ENCODE measurements at regions not wholly inside any gene's neighbourhood (a gene's known extent, or its start where the extent isn't known, plus 50 kb on each side); places are given as distances from the start of the nearest gene placed in this dataset.

- no peak for DNase-seq
Observed at GRCh38 chr3:72427624-72428023, 420.6 kb downstream of the SHQ1 start.

- DNase-seq: no peak
Observed at GRCh38 chr3:72426618-72427397, 421.4 kb downstream of the SHQ1 start.

GRCh38 chr3:72423643-72424042 is 424.6 kb downstream of the SHQ1 start:
- no peak for DNase-seq

GRCh38 chr3:72421786-72422185 is 426.5 kb downstream of the SHQ1 start:
- no peak for DNase-seq

GRCh38 chr3:72421126-72421525 is 427.1 kb downstream of the SHQ1 start:
- no peak for DNase-seq

GRCh38 chr3:72418856-72419255 is 429.4 kb downstream of the SHQ1 start:
- no peak for DNase-seq

- DNase-seq: no peak
Observed at GRCh38 chr3:72418244-72418643, 430.0 kb downstream of the SHQ1 start.

- DNase-seq: no peak
Observed at GRCh38 chr3:72414481-72415016, 433.7 kb downstream of the SHQ1 start.

GRCh38 chr3:72413228-72413627 is 435.0 kb downstream of the SHQ1 start:
- no peak for DNase-seq

- DNase-seq: no peak
Observed at GRCh38 chr3:72412340-72412956, 435.8 kb downstream of the SHQ1 start.

GRCh38 chr3:72411843-72412242 is 436.4 kb downstream of the SHQ1 start:
- no peak for DNase-seq

GRCh38 chr3:72411126-72411525 is 437.1 kb downstream of the SHQ1 start:
- no peak for DNase-seq

GRCh38 chr3:72408983-72409779 is 439.1 kb downstream of the SHQ1 start:
- no peak for DNase-seq

- DNase-seq: peak; percentile 1
Observed at GRCh38 chr3:72407766-72408165, 440.5 kb downstream of the SHQ1 start.

GRCh38 chr3:72405943-72406566 is 442.2 kb downstream of the SHQ1 start:
- no peak for DNase-seq

GRCh38 chr3:72401005-72401545 is 447.2 kb downstream of the SHQ1 start:
- no peak for DNase-seq

GRCh38 chr3:72398781-72399180 is 449.5 kb downstream of the SHQ1 start:
- no peak for DNase-seq

- no peak for DNase-seq
Observed at GRCh38 chr3:72397586-72397985, 450.7 kb downstream of the SHQ1 start.

- no peak for DNase-seq
Observed at GRCh38 chr3:72396899-72397298, 451.3 kb downstream of the SHQ1 start.

GRCh38 chr3:72395776-72396311 is 452.4 kb downstream of the SHQ1 start:
- DNase-seq: no peak

GRCh38 chr3:72393455-72393854 is 454.8 kb downstream of the SHQ1 start:
- no peak for DNase-seq

- no peak for DNase-seq
Observed at GRCh38 chr3:72391659-72392058, 456.6 kb downstream of the SHQ1 start.

- DNase-seq: no peak
Observed at GRCh38 chr3:72390841-72391240, 457.4 kb downstream of the SHQ1 start.
